ENCODE measurements at regions not wholly inside any gene's neighbourhood (a gene's known extent, or its start where the extent isn't known, plus 50 kb on each side); places are given as distances from the start of the nearest gene placed in this dataset.

DNA sequence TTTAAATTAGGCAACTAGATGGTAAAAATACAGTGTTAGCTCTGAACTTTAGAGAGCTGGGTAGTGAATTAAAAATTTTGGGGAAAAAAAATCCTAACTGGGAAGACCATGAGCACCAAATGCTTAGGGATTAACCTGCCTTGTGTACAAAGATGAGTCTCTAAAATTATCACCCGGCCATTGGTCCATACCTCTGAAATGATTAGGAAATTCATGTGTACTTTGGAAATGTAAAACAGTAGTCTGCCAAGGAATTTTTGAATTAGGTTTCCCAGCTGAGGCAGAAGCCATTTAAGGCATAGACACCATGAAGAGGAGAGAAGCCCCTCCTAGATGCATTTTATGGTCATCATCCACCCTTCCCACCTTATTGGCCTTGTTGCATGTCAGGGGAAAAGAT lies 670.5 kb upstream of the SALL1 start:
- no peak for TF ChIP-seq CEBPB (IDR thresholded peaks at IDR 0.05; ENCODE audit: low read depth)
- TF ChIP-seq POLR2A (IDR thresholded peaks at IDR 0.05; ENCODE audit: borderline replicate concordance, extremely low read depth, insufficient read depth, insufficient read length) = no peak
- no peak for TF ChIP-seq EZH2 (IDR thresholded peaks at IDR 0.05)
- TF ChIP-seq, protein P1, sequence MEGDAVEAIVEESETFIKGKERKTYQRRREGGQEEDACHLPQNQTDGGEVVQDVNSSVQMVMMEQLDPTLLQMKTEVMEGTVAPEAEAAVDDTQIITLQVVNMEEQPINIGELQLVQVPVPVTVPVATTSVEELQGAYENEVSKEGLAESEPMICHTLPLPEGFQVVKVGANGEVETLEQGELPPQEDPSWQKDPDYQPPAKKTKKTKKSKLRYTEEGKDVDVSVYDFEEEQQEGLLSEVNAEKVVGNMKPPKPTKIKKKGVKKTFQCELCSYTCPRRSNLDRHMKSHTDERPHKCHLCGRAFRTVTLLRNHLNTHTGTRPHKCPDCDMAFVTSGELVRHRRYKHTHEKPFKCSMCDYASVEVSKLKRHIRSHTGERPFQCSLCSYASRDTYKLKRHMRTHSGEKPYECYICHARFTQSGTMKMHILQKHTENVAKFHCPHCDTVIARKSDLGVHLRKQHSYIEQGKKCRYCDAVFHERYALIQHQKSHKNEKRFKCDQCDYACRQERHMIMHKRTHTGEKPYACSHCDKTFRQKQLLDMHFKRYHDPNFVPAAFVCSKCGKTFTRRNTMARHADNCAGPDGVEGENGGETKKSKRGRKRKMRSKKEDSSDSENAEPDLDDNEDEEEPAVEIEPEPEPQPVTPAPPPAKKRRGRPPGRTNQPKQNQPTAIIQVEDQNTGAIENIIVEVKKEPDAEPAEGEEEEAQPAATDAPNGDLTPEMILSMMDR (IDR thresholded peaks at IDR 0.05 in 2 of 3, conservative IDR thresholded peaks at IDR 0.05 in 1 of 3; ENCODE audit: borderline replicate concordance in 1 of 3, insufficient read depth in 1 of 3, low read depth in 2 of 3, low read length in 2 of 3) = no peak
- TF ChIP-seq, protein P2, sequence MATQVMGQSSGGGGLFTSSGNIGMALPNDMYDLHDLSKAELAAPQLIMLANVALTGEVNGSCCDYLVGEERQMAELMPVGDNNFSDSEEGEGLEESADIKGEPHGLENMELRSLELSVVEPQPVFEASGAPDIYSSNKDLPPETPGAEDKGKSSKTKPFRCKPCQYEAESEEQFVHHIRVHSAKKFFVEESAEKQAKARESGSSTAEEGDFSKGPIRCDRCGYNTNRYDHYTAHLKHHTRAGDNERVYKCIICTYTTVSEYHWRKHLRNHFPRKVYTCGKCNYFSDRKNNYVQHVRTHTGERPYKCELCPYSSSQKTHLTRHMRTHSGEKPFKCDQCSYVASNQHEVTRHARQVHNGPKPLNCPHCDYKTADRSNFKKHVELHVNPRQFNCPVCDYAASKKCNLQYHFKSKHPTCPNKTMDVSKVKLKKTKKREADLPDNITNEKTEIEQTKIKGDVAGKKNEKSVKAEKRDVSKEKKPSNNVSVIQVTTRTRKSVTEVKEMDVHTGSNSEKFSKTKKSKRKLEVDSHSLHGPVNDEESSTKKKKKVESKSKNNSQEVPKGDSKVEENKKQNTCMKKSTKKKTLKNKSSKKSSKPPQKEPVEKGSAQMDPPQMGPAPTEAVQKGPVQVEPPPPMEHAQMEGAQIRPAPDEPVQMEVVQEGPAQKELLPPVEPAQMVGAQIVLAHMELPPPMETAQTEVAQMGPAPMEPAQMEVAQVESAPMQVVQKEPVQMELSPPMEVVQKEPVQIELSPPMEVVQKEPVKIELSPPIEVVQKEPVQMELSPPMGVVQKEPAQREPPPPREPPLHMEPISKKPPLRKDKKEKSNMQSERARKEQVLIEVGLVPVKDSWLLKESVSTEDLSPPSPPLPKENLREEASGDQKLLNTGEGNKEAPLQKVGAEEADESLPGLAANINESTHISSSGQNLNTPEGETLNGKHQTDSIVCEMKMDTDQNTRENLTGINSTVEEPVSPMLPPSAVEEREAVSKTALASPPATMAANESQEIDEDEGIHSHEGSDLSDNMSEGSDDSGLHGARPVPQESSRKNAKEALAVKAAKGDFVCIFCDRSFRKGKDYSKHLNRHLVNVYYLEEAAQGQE (IDR thresholded peaks at IDR 0.05; ENCODE audit: low read depth) = no peak
- TF ChIP-seq, protein P3, sequence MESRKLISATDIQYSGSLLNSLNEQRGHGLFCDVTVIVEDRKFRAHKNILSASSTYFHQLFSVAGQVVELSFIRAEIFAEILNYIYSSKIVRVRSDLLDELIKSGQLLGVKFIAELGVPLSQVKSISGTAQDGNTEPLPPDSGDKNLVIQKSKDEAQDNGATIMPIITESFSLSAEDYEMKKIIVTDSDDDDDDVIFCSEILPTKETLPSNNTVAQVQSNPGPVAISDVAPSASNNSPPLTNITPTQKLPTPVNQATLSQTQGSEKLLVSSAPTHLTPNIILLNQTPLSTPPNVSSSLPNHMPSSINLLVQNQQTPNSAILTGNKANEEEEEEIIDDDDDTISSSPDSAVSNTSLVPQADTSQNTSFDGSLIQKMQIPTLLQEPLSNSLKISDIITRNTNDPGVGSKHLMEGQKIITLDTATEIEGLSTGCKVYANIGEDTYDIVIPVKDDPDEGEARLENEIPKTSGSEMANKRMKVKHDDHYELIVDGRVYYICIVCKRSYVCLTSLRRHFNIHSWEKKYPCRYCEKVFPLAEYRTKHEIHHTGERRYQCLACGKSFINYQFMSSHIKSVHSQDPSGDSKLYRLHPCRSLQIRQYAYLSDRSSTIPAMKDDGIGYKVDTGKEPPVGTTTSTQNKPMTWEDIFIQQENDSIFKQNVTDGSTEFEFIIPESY (IDR thresholded peaks at IDR 0.05; ENCODE audit: extremely low read depth, insufficient replicate concordance, low read length) = no peak
- no peak for TF ChIP-seq SIN3A (IDR thresholded peaks at IDR 0.05; ENCODE audit: low read depth)
- no peak for TF ChIP-seq EZH2phosphoT487 (IDR thresholded peaks at IDR 0.05; ENCODE audit: borderline replicate concordance)
- TF ChIP-seq RAD21 (IDR thresholded peaks at IDR 0.05; ENCODE audit: low read depth) = no peak
- no peak for TF ChIP-seq SRF (IDR thresholded peaks at IDR 0.05; ENCODE audit: low read depth)
- TF ChIP-seq TCF7L2 (IDR thresholded peaks at IDR 0.05; ENCODE audit: borderline replicate concordance, extremely low read depth, insufficient read depth, insufficient read length) = no peak
